ENCODE measurements at regions not wholly inside any gene's neighbourhood (a gene's known extent, or its start where the extent isn't known, plus 50 kb on each side); places are given as distances from the start of the nearest gene placed in this dataset.
"Not testable (repeated sequence)": the region's sequence is repeated elsewhere in the genome, so short reads cannot be mapped to it uniquely, and the experiment has no call there.

DNA sequence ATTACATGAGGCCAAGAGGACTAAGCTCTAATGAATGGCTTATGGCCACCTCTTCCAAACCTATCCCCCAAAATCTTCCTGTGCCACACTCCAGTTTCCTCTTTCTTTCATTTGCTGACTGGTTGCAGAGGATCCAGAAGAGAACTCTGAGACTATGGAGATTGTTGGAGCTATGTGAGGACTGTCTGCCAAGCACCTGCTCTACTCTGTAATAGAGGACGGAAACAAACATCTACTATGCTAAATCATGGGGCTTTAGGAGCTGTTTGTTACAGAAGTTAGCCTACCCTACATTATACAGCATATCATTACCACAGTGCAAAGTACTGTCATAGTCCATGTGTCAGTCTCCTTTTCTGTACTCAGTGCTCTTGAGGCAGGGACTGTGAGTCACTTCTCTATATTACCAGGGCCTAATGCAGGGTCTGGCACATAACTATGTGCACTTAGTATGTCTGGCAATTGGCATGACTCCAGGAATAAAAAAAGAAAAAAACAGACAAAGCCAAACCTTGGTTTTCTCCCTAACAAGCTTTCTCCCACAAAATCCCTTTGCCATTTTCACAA, 95.1 kb downstream of the RPAP3 start:
- DNase-seq (ENCODE audit: low read depth), result no peak

DNA sequence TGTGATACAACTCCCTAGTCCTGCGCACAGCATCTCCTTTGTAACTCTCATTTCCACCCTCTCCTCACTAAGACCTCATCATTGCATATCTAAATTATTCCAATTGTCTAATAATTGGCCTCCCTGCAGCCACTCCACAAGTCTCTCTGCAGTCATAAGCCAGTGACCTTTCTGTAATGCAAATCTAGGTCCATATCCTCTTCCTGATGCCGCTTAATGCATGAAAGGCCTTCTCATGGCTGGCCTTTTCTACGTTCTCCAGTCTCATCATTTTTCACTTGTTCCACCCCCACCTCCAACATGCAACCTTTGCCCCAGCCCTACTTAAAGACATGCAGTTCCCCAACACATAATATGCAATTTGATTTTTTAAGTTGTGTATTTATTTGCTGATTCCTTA, 96.0 kb downstream of the RPAP3 start:
- DNase-seq (ENCODE audit: low read depth), result no peak

DNA sequence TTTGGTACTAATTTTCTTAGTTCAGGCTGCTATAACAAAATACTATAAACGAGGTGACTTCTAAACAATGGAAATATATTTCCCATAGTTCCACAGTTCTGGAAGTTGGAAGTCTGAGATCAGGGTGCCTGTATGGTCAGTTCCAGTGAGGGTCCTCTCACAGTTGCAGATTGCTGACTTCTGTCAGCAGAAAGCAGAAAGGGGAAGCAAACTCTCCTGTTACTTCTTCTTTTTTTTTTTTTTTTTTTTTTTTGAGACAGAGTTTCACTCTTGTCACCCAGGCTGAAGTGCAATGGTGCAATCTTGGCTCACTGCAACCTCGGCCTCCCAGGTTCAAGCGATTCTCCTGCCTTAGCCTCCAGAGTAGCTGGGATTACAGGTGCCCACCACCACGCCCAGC, 97.2 kb downstream of the RPAP3 start:
- not testable (repeated sequence) for DNase-seq (ENCODE audit: low read depth)

DNA sequence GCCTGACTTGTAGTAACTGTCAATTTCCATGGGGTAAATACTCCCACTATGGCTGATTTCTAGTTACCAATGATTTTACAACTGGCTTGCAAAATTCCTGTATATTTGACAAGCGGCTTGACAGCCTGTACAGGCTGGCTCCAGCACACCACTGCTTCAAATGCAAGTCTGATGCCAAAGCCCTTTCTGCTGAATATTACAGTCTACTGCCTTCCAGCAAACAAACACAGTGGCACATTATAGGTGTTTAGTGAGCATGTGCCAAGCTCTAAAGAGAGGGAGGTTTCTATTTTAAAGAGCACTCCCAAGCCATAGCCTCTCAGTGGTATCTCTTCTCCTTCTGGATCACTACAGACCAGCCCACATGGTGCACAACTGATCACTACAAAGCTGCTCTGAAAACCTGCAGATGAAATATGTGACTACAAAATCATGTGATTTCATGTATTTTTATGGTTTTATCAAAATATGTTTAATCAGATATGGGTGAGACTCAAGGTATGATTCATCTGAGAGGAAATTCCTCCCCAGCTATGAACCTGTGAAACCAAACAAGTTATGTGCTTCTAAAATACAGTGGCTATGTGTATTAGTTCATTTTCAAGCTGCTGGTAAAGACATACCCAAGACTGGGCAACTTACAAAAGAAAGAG, 101.5 kb downstream of the RPAP3 start:
- DNase-seq (ENCODE audit: low read depth), result no peak

DNA sequence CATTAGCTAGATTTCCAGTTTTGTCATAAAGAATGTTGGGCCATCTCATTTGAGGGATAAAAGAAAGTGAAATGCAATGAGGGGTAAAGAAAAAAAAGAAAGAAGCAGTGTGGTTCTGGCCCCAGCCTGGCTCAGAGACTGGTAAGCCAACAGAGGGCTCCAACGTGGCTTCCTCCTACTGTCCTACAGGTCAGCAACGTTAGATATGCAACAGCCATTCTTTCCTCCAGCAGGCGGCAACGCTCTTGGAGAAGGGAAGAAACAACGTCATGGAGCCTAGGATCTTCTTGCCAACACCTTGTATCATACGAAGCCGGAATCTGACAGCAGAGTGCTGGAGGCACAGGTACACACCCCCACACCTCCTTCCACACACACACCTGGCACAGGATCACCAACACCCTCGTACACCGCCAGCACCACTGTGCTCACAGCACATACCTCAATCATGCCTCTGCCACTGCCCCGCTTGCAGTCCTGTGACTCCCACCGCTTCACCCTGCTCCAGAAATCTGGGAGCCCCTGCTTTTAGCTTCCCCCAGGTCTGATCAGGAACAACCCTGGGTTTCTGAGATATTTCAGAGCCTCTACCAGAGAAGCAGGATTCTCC, 102.8 kb downstream of the RPAP3 start:
- DNase-seq (ENCODE audit: low read depth), result no peak

DNA sequence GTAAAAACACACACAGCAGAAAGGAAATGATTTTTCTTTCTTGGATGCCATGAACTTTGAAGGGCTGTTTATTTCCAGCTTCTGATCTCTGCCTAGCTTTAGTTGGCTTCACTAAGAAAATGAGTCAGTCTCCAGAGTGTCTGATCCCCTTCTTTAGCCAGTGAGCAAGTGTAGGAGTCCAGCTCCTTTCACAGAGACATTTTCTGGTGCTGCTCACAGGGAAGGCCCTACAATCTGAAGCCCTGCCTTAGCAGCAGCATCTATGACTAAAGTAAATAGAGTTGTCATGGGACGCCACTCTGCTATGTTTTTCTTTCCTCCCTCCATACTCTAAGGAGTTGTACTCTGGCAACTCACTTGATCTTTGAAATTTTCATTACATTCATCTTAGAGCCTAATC, 103.5 kb downstream of the RPAP3 start:
- no peak for DNase-seq (ENCODE audit: low read depth)

DNA sequence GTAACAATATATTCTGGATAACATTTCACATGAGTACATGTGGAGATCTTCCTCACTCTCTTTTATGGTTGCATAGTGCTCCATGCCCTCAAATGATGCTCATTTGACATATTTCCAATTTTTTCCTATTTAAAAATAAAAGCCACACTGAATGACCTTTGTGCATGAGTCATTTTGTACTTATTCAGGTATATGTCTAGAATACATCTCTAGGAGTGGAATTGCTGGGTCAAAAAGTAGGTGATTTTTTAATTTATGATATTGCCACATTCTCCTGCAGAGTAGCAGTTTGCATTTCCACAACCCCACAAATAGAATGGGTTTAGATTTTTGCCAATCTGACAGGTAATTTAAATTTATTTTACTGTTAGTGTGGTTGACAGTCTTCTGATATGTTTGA, 104.8 kb downstream of the RPAP3 start:
- DNase-seq (ENCODE audit: low read depth), result no peak

DNA sequence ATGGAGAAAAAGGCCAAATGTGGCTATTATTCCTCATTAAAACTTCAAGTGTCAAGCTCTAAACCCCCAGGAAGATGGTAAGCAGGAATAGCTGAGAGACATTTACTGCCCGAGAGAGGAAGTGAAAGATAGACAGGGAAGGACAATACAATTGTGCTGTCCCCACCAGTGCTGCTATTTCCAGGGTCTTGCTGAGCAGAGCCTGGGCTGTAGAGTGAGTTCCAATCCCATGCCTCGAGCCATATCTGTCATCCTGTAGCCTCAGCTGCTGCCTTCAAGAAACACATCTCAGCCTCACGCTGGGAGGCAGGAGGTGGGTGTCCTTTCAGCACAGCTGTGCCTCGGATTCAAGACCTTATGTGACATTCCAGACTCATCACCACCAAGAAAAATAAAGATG, 114.0 kb downstream of the RPAP3 start:
- DNase-seq (ENCODE audit: low read depth), result no peak

DNA sequence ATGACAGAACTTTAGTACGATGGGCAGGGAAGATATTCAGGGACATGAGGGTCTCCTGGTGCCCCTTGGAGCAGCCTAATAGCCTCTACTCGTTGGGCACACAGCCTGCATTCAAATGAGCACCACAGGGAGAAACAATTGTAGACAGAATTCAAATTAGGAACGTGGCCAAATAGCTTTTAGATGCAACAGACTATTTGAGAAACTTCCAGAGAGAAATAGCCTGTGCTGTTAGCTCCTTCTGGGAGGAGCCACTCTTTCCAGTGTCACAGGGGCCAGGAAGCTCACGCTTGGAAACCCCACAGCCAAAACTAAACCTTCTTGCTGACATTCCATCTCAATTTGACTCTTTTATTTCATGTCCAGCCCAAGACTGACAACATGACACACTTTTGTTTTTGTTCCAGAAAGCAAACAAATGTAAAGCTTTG, 114.5 kb downstream of the RPAP3 start:
- no peak for DNase-seq (ENCODE audit: low read depth)

DNA sequence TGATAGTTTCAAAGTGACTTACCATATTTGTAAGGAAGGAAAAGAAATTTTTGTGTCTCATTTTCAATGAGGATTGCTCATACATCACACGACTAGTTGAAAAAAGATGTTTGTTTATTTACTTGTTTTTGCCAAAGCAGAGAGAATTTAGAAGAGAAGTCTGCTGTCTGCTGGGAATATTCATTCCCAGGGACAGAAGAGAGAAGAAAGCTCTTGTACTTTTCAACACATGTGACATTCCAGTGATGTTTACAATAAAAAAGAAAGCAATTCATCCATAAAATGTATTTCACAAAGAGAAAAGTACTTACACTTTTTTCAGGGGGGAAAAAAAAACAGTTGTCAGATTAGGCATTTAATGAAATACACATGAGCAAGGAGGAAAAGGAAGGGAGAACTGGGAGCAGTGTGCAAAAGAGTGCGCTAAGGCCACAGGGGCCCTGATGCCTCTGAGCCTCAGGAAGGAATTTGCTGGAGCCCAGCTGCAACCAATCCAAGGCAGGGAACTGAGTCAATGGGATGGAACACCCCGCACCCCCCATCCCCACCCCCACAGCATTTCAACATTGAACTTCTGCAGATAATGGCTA, 115.0 kb downstream of the RPAP3 start:
- no peak for DNase-seq (ENCODE audit: low read depth)

DNA sequence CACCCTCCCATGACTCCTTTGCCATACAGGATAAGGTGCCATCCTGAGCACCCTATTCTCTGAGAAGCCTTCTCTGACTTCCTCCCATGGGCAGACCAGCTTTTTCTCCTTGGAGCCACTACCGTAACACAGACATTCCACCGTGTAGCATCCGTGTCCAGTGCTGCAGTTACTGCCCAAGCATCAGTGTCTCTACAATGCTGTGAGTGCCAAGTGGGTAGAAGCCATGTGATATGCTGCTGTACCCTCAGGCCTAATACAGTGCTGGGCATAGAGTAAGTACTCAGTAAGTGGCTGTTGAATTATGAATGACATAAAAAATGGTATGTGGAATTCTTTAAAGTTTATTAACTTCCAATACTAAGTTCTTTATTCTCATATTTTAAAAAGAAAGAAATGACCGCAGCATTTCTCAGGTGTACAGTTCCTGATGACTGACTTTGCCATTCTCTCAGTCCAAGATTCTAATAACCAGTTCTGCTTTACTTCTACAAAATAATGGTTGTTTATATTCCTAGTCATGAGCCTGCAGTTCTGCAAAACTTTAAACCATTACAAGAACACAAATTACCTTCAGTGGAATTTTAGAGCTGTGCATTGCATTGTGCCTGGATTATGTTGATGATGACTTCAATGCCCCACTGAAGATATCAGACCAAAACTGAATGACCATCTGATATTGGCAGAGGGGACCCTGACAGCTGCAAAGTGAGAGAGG, 118.7 kb downstream of the RPAP3 start:
- no peak for DNase-seq (ENCODE audit: low read depth)

DNA sequence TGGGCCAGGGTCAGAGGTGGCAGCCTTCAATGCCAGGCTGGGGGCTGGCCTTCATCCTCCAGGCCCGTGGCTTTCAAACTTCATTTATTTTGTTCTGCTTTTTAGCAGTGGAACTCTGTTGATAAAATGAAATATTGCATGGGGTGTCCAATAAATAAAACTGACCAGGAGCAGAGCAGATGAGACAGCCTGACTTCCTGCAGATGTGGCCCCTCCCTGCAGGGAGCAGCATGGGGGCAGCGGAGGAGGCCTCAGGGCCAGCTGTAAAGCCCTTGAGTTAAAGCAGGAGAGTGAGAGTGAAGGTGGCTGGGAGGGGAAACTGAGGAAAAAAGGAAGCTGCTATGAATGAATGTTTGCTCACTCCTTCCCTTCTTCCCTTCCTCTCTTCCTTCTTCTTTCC, 120.3 kb downstream of the RPAP3 start:
- no peak for DNase-seq (ENCODE audit: low read depth)

DNA sequence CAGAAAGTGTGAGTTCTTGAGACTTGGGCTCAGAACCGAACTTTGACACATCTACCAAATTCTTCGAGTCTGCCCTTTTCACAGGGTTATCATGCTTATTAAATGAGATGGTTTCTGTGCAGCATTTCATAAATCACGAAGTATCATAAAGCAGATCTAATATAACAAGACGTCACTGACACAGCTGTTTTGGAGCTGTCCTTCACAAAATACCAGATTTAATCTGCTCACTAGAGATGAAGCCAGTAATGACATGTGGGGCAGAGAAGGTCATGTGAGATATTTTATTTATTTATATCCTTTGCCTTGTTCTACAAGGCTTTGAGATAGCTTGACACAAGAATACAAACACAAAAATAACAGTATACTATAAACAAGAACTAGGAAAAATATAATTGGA, 127.0 kb downstream of the RPAP3 start:
- no peak for DNase-seq (ENCODE audit: low read depth)

DNA sequence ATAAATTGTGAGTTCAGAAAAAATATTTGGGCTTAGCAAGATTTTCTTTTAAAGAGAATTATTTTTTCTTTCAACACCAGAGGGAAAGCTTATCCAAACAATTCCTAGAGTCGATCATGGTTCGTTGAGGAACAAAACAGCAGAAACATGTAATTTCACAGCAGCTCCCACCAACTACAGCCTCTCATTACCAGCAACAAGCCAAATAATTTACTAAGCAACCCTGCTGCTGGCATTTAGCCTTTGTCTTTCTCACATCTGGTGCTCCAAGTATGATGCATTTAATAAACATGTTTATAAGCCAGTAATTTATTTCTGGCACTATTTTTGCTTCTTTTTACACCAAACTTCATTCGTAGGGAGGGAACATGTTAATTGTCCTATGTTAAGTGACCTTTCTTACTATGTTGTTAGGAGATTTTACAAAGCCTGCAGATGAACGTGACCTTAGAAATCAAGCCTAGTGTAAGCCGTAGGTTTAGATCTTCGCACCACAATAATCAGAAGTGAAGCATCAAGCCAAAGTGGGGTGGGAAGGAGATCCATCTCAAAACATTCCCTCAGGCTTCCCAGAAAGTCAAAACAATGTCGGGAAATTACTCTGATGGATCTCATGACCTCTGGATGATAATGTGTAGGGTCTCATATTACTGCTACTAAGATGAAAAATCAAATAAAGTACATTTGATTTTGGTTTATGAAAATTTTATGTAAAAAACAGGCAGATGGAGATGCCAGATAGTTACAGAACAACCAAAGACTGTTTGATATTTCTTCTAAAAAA, 128.4 kb downstream of the RPAP3 start:
- no peak for DNase-seq (ENCODE audit: low read depth)

DNA sequence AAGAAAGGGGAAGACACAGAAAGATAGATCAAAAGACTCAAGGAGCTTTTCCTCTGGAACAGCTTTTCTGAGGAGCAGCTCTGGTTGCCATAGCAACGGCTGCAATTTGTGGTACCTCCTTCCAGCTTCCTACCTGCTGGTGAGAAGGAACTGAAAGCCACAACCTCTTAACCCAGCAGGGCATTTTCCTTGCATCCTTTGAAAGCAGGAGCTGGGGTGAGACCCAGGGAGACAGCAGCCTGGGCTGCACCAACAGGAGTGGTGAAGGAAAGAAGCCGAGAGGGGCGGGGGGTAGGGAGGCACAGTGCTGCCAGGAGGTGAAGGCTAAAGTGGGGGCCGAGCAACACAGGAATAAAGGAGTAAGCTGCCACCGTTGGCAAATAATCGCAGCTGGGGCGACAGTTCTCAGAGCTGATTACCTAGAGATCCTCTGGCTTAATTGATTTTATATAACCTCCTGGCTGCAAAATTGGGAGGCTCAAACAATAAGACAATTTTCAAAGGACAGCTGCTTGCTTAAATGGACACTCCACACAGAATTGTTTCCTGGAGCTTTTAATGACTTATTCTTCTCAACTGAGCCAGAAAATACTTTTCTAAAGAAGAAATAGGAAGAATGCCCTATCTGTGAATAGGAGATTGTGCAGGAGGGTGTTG, 129.4 kb downstream of the RPAP3 start:
- DNase-seq (ENCODE audit: low read depth), result no peak

DNA sequence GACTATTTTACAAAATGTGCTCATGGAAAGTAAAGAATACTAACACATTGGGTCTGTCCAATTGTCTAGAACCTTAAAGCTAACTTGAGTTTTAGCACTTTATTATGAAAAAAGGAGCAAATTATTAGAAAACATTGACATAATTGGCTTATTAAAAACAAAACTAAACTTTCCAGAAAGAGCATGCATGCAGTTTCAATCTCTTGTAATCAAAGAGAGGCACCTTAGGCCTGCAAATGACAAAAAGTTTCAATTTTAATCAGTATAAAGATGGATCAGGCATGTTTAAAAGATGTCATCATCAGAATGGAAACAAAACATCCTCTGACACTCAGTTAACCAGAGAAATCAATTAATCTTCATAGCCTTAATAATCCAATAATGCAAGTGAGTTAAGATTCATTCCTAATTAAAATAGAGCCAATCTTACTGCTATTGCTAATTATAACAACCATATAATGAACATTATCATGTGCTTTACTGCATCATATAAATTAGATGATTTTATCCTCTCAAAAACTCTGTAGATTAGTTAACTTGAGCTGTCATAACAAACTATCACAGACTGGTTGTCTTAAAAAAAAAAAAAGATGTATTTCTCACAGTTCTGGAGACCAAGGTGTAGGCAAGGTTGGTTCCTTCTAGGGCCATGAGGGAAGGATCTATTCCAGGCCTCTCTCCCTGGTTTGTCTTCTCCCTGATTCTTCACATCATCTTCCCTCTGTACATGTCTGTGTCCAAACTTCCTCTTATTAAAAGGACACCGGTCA, 131.4 kb downstream of the RPAP3 start:
- no peak for DNase-seq (ENCODE audit: low read depth)

DNA sequence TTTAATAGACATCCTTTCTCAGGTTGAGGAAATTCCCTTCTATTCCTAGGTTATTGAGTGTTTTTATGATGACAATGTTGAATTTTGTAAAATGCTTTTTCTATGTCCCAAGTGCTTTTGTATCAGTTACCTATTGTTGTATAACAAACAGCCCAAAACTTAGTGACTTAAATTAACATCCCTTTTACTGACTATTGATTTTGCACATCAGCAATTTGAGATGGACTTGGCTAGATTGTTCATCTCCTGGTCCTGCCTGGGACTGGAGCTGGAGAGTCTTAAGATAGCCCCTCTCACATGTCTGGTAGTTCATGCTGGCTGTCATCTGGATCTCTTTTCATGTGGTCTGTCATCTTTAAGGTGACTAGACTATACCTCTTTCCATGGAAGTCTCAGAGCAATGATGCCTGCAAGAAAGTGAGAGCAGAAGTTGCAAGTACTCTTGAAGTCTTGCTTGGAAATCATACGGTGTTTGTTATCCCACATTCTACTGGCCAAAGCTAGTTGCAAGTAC, 132.6 kb downstream of the RPAP3 start:
- DNase-seq (ENCODE audit: low read depth), result no peak

DNA sequence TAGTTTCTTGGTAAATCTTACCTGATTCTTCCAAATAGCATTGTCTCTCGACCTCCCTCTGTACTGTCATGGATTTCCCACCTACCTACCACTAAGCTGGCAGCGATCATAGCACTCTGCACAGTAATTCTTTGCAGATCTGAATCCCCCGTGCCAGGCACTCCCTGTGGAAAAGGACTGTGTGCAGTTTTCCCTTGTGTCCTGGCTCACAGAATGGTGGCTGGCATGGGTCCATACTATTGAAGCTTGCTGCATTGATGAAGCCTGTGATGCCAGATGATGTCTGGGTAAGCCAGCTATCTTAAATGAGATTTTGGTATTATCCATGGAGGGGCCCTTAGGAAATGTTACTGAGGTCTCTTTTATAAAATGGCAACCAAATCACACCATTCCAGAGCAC, 135.7 kb downstream of the RPAP3 start:
- no peak for DNase-seq (ENCODE audit: low read depth)

DNA sequence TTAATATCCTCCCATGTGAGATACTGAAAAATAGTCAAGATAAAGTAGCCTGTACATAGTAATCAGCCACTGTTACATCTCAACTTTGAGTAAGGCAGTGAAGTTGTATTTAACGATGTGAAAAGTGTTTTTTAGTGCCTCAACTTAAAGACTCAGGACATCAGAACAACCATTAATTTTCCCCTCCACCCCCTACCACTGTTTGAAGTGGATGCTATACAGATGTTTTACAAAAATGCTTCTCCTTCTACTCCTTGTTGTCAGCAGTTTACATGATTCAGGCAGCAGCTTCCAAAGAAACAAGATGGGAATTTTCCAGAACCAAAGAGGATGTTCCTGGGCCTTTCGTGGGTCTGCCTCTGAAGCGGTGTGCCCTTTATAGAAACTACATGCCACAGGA, 143.6 kb downstream of the RPAP3 start:
- DNase-seq (ENCODE audit: low read depth), result no peak

DNA sequence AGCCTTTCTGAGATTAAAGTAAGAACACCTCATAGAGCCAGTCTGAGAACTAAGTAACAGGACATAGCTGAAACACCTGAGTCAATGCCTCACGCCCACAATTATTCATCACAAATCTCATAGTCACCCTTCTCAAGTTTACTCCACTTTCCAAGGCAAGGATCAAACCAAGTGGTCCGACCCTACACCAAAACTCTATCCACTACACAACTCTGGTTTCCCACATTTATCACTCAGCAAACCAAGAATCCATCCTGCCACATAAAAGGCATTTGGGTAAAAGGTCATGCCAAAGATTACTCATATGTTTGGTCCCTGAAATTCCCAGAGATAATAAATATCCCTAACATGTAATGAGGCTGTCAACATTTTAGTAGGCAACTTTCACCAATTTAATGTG, 144.1 kb downstream of the RPAP3 start:
- no peak for DNase-seq (ENCODE audit: low read depth)

DNA sequence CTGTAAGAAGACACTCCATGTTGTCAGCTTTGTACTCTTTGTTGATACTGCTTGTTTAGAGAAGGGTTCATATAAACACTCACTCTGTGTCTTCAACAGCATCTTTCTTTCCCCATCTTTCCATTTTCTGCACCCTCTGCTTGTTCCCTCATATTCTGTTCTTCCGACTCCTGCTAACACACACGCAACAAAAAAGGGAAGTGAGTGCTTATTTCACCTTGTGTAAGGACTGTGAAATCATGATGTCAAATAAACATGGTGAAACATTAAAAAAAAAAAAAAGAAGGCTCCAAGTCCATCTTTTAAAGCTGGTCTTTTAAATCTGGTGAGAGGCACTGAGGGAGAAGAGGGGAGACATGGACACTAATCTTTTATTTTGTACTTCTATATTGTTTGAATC, 145.4 kb downstream of the RPAP3 start:
- no peak for DNase-seq (ENCODE audit: low read depth)

All from activated T-cell treated with anti-CD3 and anti-CD28 coated beads for 1 hour (primary cell).